Stromal cell of bone marrow (primary cell): ENCODE measurements at regions not wholly inside any gene's neighbourhood (a gene's known extent, or its start where the extent isn't known, plus 50 kb on each side); places are given as distances from the start of the nearest gene placed in this dataset.

ENCODE experiments used
- DNase-seq: peaks from one replicate; pipeline ENCODE4 v3.0.0-alpha.2; 2012; ENCODE audit warnings: low read depth

- DNase-seq: no peak
These were observed 140.7 kb downstream of the TM9SF2 start for GRCh38 chr13:99642006-99642405.

GRCh38 chr13:99640260-99640659 is 139.0 kb downstream of the TM9SF2 start:
- DNase-seq: no peak

GRCh38 chr13:99639126-99639525 is 137.9 kb downstream of the TM9SF2 start:
- no peak for DNase-seq

- DNase-seq: no peak
These were observed 135.6 kb downstream of the TM9SF2 start for GRCh38 chr13:99636728-99637353.

- no peak for DNase-seq
These were observed 135.0 kb downstream of the TM9SF2 start for GRCh38 chr13:99636306-99636705.

GRCh38 chr13:99634672-99635071 is 133.4 kb downstream of the TM9SF2 start:
- no peak for DNase-seq

- no peak for DNase-seq
These were observed 129.1 kb downstream of the TM9SF2 start for GRCh38 chr13:99630269-99630898.

GRCh38 chr13:99629641-99630040 is 128.4 kb downstream of the TM9SF2 start:
- no peak for DNase-seq

GRCh38 chr13:99628442-99628841 is 127.2 kb downstream of the TM9SF2 start:
- DNase-seq: no peak

GRCh38 chr13:99626461-99627082 is 125.3 kb downstream of the TM9SF2 start:
- DNase-seq: no peak

- DNase-seq: no peak
These were observed 123.8 kb downstream of the TM9SF2 start for GRCh38 chr13:99624936-99625540.

GRCh38 chr13:99620806-99621205 is 119.5 kb downstream of the TM9SF2 start:
- DNase-seq: no peak

- no peak for DNase-seq
These were observed 117.9 kb downstream of the TM9SF2 start for GRCh38 chr13:99619207-99619606.

GRCh38 chr13:99617474-99618255 is 116.4 kb downstream of the TM9SF2 start:
- DNase-seq: no peak

- DNase-seq: no peak
These were observed 113.2 kb downstream of the TM9SF2 start for GRCh38 chr13:99614465-99614885.
